ENCODE measurements at regions not wholly inside any gene's neighbourhood (a gene's known extent, or its start where the extent isn't known, plus 50 kb on each side); places are given as distances from the start of the nearest gene placed in this dataset.

DNA sequence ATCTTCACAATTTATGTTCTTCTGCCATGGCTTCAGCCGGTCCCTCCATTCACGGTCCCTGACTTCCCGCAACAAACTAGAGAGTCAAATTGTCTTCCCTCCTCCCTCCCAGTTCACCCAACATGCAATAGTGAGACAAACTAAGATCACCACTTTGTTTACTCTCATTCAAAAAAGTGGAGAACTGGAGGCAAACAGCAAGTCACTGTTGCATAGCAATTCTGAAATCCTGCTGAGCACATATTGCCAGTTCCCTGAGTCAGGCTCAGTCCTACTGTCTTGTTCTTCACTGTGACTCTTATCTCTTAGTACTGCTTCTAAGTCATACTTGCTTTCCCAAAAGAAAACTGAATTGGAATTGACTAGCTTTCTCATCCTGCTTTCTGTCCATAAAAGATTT, 287.2 kb upstream of the SASH1 start:
- DNase-seq (ENCODE audit: low spot score in 2 of 2): no peak
- no peaks in the 10 kb centered on the region for H3K4me1 ChIP-seq
- H3K27me3 ChIP-seq (ENCODE audit: low read depth): no peaks in the 10 kb centered on the region
- in situ Hi-C loops (cut with MboI; ENCODE audit: low sequenced_read_pairs): no loop called here
- no peak overlapping the region for H3K4me3 ChIP-seq
- H3K36me3 ChIP-seq (replicated peaks): no peaks in the 10 kb centered on the region
- no peaks in the 10 kb centered on the region for H3K9me3 ChIP-seq

DNA sequence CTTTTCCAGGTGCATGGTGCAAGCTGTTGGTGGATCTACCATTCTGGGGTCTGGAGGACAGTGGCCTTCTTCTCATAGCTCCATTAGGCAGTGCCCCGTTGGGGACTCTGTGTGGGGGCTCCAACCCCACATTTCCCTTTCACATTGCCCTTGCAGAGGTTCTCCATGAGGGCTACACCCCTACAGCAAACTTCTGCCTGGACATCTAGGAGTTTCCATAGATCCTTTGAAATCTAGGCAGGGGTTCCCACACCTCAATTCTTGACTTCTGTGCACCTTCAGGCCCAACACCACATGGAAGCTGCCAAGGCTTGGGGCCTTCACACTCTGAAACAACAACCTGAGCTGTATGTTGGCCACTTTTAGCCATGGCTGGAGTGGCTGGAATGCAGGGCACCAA, 282.8 kb upstream of the SASH1 start:
- in situ Hi-C loops (cut with MboI; ENCODE audit: low sequenced_read_pairs): no loop called here
- no peak for DNase-seq (ENCODE audit: low spot score in 2 of 2)
- Histone ChIP-seq H3K9me3 (no peaks in the 10 kb centered on the region), H3K4me3 (no peak overlapping the region), H3K4me1 (no peaks in the 10 kb centered on the region), H3K27me3 (ENCODE audit: low read depth) (no peaks in the 10 kb centered on the region), H3K36me3 (replicated peaks) (no peaks in the 10 kb centered on the region)

DNA sequence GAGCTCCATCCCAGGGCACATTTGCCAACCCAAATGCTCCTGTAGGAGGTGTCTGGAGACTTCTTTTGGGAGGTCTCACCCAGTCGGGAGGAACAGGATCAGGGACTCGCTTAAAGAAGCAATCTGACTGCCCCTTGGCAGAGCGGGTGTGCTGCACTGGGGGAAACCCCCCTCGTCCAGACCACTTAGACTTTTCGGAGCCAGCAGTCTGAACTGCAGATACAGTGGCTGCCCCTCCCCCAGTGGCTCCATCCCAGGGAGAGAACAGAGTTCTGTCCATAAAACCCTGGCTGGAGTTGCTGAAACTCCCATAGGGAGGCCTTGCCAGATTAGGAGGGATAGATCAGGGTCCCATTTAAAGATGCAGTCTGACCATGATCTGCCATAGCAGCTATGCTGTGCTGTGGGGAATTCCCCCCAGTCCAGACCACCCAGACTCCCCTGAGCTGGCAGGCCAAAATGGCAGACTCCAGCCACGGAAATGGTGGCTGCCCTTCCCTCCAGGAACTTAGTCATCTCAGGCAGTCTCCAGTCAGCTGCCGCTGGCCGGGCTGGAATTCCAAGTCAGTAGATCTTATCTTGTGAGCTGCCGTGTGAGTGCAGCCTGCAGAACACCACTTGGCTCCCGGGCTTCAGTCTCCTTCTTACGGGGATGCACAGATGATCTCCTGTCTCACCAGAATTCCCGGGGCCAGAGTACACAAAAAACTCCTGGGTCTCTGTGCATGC, 278.1 kb upstream of the SASH1 start:
- DNase-seq (ENCODE audit: low spot score in 2 of 2): no peak
- Histone ChIP-seq H3K4me1 (no peaks in the 10 kb centered on the region), H3K4me3 (no peak overlapping the region), H3K27me3 (ENCODE audit: low read depth) (no peaks in the 10 kb centered on the region), H3K9me3 (no peaks in the 10 kb centered on the region), H3K36me3 (replicated peaks) (no peaks in the 10 kb centered on the region)
- in situ Hi-C loops (cut with MboI; ENCODE audit: low sequenced_read_pairs): no loop called here

DNA sequence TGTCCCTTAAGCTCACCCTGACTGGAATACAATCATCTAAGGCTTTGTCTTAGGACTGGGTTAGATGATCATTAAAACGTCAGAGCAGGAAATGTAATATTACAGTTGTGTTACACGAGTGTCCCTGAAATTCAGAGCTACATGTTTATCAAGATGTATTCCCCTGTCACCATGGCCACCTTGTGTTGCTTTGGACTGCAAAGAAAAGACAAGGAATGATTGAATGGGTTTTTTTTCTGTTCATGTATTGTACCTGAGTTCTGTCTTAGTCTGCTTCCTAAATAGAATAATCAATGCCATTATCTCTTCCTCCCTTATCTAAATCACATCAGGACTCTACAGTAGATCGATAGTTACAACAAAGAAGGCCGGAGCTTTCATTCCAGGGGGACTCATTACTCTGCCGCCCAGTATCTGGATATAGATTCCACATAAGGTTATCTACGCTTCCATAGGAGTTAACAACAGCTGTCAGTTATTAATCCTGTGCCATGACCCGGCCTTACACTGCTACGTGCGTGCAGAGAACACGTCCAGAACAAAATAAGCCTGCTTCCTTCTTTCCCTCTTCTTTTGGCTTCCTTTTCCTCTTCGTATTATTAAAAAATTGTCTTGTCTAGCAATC, 274.1 kb upstream of the SASH1 start:
- Histone ChIP-seq H3K27me3 (ENCODE audit: low read depth) (no peaks in the 10 kb centered on the region), H3K4me1 (no peaks in the 10 kb centered on the region), H3K9me3 (no peaks in the 10 kb centered on the region), H3K36me3 (replicated peaks) (no peaks in the 10 kb centered on the region), H3K4me3 (no peak overlapping the region)
- no peak for DNase-seq (ENCODE audit: low spot score in 2 of 2)
- in situ Hi-C loops (cut with MboI; ENCODE audit: low sequenced_read_pairs): no loop called here

DNA sequence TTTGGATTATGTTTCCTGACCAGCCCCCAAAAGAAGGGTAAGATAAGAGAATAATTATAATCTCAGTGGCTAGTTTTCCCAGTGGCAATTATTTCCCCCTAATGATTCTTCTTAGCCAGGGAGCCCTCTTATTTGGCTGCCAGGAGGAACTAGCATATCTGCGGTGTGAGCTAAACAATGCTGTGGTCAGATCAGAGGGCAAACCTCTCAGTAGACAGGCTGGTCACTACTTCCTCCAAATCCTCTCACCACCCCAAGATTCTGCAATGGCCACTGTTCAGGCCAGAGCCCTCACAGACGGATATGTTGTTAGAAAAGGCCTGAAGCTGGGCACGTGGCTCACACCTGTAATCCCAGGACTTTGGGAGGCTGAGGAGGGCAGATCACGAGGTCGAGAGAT, 273.4 kb upstream of the SASH1 start:
- H3K27me3 ChIP-seq (ENCODE audit: low read depth): no peaks in the 10 kb centered on the region
- no peak overlapping the region for H3K4me3 ChIP-seq
- no peaks in the 10 kb centered on the region for H3K4me1 ChIP-seq
- in situ Hi-C loops (cut with MboI; ENCODE audit: low sequenced_read_pairs): no loop called here
- H3K36me3 ChIP-seq (replicated peaks): no peaks in the 10 kb centered on the region
- DNase-seq (ENCODE audit: low spot score in 2 of 2): no peak
- no peaks in the 10 kb centered on the region for H3K9me3 ChIP-seq

DNA sequence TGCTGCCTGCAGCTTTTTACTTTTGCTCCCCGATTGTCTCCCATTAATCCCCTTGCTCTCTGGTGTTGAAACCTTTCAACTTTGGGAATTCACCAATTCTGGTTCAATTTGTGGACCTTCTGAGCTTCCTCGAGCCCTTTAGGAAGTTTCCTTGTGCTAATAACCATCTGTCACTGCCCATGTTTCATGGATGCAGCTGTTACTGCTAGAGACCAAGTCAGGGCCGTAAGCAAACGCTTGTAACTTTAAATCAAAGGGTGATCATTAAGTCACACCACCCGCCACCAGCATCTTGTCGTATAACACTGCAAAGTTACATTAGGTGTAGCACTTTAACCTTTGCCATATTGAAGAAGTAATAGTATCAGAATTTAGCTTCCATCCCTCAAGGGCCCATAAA, 268.3 kb upstream of the SASH1 start:
- Histone ChIP-seq H3K4me1 (no peaks in the 10 kb centered on the region), H3K36me3 (replicated peaks) (no peaks in the 10 kb centered on the region), H3K9me3 (no peaks in the 10 kb centered on the region), H3K27me3 (ENCODE audit: low read depth) (no peaks in the 10 kb centered on the region), H3K4me3 (no peak overlapping the region)
- in situ Hi-C loops (cut with MboI; ENCODE audit: low sequenced_read_pairs): no loop called here
- no peak for DNase-seq (ENCODE audit: low spot score in 2 of 2)

DNA sequence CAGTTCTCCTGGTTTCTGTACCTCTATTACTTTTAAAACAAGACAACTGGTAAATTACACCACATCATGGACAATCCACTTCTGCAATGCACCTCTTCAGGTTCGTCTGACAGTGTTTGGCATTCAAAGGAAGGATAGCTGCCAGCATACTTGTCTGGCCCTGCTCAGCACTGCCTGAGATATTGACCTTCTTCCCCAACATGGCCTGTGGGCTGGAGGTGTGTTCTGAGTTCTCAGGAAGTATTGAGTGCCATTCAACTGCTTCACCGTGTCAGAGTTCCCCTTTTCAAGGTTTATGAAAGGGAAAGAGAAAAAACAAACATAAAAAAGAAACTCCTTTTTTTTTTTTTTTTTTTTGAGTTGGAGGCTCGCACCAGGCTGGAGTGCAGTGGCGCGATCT, 267.9 kb upstream of the SASH1 start:
- Histone ChIP-seq H3K27me3 (ENCODE audit: low read depth) (no peaks in the 10 kb centered on the region), H3K4me1 (no peaks in the 10 kb centered on the region), H3K9me3 (no peaks in the 10 kb centered on the region), H3K36me3 (replicated peaks) (no peaks in the 10 kb centered on the region), H3K4me3 (no peak overlapping the region)
- in situ Hi-C loops (cut with MboI; ENCODE audit: low sequenced_read_pairs): no loop called here
- no peak for DNase-seq (ENCODE audit: low spot score in 2 of 2)

DNA sequence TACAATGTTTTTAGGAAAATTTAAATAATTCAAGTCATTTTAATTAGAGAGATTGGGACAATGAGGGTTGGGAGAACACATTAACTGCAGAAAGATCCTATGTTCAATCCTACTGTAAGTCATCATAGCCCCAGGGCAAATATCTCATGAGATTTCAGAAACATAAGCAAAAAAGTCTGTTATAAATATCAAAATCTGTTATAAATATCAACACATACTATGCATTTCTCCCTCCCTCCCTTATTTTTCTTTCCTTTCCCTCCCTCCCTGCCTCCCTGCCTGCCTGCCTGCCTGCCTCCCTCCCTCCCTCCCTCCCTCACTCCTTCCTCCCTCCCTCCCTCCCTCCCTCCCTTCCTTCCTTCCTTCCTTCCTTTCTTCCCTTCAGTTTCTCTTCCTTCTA, 267.3 kb upstream of the SASH1 start:
- Histone ChIP-seq H3K27me3 (ENCODE audit: low read depth) (no peaks in the 10 kb centered on the region), H3K9me3 (no peaks in the 10 kb centered on the region), H3K36me3 (replicated peaks) (no peaks in the 10 kb centered on the region), H3K4me1 (no peaks in the 10 kb centered on the region), H3K4me3 (no peak overlapping the region)
- DNase-seq (ENCODE audit: low spot score in 2 of 2): no peak
- in situ Hi-C loops (cut with MboI; ENCODE audit: low sequenced_read_pairs): no loop called here

DNA sequence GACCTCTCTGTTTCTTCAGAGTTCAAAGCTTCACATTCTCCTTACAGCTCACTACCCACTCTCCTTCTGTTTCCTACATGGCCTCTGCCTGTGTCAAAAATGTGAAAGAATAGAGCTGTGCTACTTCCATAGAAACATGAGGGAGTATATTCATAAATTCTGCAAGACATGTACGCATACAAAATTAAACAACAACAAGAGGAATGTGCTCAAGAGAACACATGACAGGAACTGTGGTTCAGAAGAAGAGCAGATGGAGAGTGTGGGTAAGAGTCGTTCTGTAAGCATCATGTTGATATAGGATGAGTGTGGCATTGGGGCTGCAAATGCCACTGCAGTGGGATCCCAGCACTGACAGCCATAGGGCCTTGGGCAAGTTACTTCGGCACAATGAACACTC, 266.6 kb upstream of the SASH1 start:
- Histone ChIP-seq H3K27me3 (ENCODE audit: low read depth) (no peaks in the 10 kb centered on the region), H3K36me3 (replicated peaks) (no peaks in the 10 kb centered on the region), H3K4me3 (no peak overlapping the region), H3K9me3 (0 out of 2 replicates have a peak, but pooled peaks cover 2% of the 10 kb centered on the region), H3K4me1 (no peaks in the 10 kb centered on the region)
- no peak for DNase-seq (ENCODE audit: low spot score in 2 of 2)
- in situ Hi-C loops (cut with MboI; ENCODE audit: low sequenced_read_pairs): no loop called here

DNA sequence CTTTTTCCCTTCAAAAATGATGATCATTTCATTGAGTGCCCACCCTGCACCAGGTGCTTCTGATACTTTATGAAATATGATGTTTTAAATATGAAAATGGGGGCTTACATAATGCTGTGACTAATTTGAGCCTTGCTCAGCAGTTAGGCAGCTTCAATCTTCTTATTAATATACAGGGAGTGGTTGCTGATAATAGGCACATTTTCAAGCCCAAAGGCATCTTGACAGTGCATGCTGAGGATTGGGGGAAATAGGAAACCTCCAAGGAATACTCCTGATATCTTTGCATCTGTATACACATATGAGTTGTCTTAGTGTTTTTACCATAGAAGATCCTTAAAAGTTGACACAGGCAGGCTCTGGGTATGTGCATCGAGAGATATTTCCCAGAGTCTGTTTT, 262.3 kb upstream of the SASH1 start:
- H3K27me3 ChIP-seq (ENCODE audit: low read depth): no peaks in the 10 kb centered on the region
- no peaks in the 10 kb centered on the region for H3K36me3 ChIP-seq (replicated peaks)
- no peak for DNase-seq (ENCODE audit: low spot score in 2 of 2)
- in situ Hi-C loops (cut with MboI; ENCODE audit: low sequenced_read_pairs): no loop called here
- no peaks in the 10 kb centered on the region for H3K4me1 ChIP-seq
- H3K4me3 ChIP-seq: no peak overlapping the region
- H3K9me3 ChIP-seq: 0 out of 2 replicates have a peak, but pooled peaks cover 2% of the 10 kb centered on the region

DNA sequence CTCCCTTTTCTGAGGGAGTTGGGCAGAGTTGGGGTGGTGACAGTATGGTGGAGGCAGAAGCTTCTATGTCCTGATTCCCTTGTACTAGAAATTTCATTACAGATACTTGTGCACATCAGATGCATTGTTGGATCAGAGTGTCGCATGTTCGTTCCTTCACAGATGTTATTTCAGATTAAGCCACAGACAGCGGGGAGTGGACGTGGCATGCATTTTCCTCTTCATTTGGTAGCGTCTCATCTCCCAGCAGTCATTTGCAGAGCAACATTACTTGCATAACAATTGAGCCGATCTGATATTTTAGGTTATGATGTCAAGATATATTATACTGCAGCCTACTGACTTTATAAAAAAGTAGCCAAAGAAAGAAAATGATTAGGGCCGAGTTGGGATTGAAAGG, 261.6 kb upstream of the SASH1 start:
- DNase-seq (ENCODE audit: low spot score in 2 of 2): no peak
- no peaks in the 10 kb centered on the region for H3K27me3 ChIP-seq (ENCODE audit: low read depth)
- H3K36me3 ChIP-seq (replicated peaks): no peaks in the 10 kb centered on the region
- in situ Hi-C loops (cut with MboI; ENCODE audit: low sequenced_read_pairs): no loop called here
- no peaks in the 10 kb centered on the region for H3K4me1 ChIP-seq
- H3K9me3 ChIP-seq: 0 out of 2 replicates have a peak, but pooled peaks cover 2% of the 10 kb centered on the region
- H3K4me3 ChIP-seq: no peak overlapping the region

DNA sequence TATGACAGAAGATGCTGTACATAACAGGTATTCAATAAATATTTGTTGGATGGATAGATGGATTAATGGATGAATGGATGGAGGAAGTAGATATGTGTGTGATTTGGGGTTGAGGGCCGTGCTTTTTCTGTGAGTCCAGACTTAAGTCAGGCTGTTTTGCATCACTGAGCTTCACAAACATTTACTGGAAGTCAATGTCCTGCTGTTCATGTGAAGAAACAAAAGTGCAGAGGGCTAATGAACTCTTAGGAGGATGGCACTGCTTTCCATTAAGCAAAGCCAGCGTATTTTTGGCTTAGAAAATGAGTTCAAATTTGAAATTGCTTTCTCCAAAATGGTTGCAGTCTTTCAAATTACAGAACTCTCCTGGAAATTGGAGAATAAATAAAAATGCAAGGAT, 260.6 kb upstream of the SASH1 start:
- in situ Hi-C loops (cut with MboI; ENCODE audit: low sequenced_read_pairs): no loop called here
- no peak for DNase-seq (ENCODE audit: low spot score in 2 of 2)
- Histone ChIP-seq H3K4me1 (no peaks in the 10 kb centered on the region), H3K4me3 (no peak overlapping the region), H3K27me3 (ENCODE audit: low read depth) (no peaks in the 10 kb centered on the region), H3K9me3 (0 out of 2 replicates have a peak, but pooled peaks cover 2% of the 10 kb centered on the region), H3K36me3 (replicated peaks) (no peaks in the 10 kb centered on the region)

DNA sequence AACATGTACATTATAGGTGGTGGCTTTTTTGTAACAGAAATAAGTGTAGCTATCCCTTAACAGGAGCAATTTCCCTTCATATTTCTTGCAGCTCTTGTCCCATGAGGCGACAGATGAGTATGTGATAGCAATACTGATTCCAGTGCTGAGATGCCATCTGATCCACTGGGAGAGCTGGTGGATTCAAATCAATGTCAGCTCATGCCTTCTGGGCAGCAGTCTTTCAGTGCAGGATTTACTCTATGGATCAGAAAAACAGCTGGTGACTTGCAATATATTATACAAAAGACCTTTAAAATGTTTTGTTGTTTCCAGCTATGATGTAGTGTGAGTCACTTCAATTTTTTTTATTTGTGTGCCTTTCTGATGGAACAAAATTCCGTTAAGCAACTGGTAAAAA, 259.9 kb upstream of the SASH1 start:
- DNase-seq (ENCODE audit: low spot score in 2 of 2): no peak
- Histone ChIP-seq H3K36me3 (replicated peaks) (no peaks in the 10 kb centered on the region), H3K27me3 (ENCODE audit: low read depth) (no peaks in the 10 kb centered on the region), H3K9me3 (0 out of 2 replicates have a peak, but pooled peaks cover 2% of the 10 kb centered on the region), H3K4me1 (no peaks in the 10 kb centered on the region), H3K4me3 (no peak overlapping the region)
- in situ Hi-C loops (cut with MboI; ENCODE audit: low sequenced_read_pairs): no loop called here

DNA sequence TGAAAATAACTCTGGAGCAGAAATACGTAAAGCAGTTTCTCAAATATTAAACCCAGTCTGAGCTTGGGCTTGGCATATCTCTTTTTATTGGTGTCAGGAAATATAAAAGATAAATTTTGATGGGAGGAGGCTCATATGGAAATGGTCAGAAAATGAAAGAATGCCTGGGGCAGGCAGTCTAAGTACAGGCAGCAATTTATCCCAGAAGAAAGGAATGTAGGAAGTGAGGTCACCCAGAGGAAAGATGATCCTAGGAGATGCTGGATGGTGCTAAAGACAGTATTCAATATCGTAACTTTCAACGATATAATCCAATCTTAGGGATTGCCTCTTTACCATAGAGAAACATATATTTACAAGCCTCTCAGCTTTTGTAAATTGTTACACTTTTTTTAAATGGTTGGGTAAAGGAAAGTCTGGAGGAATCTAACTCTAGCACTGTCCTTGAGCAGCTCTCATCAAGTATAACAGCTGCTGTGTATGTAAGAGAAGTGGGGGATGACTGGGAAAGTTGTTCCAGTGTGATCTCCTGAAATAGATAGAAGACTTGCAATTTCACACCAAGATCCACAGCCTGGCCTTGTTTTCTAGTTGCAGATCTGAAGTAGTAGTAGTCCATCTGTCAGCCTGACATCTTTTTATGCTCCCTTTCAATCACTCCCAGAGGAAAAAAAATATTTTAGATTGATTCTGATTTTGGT, 256.9 kb upstream of the SASH1 start:
- Histone ChIP-seq H3K9me3 (peaks cover 4% of the 10 kb centered on the region; the same call in 1 of the 2 replicates), H3K4me1 (no peaks in the 10 kb centered on the region), H3K36me3 (replicated peaks) (no peaks in the 10 kb centered on the region), H3K27me3 (ENCODE audit: low read depth) (no peaks in the 10 kb centered on the region), H3K4me3 (no peak overlapping the region)
- no peak for DNase-seq (ENCODE audit: low spot score in 2 of 2)
- in situ Hi-C loops (cut with MboI; ENCODE audit: low sequenced_read_pairs): no loop called here
